ENCODE measurements at regions not wholly inside any gene's neighbourhood (a gene's known extent, or its start where the extent isn't known, plus 50 kb on each side); places are given as distances from the start of the nearest gene placed in this dataset.

DNA sequence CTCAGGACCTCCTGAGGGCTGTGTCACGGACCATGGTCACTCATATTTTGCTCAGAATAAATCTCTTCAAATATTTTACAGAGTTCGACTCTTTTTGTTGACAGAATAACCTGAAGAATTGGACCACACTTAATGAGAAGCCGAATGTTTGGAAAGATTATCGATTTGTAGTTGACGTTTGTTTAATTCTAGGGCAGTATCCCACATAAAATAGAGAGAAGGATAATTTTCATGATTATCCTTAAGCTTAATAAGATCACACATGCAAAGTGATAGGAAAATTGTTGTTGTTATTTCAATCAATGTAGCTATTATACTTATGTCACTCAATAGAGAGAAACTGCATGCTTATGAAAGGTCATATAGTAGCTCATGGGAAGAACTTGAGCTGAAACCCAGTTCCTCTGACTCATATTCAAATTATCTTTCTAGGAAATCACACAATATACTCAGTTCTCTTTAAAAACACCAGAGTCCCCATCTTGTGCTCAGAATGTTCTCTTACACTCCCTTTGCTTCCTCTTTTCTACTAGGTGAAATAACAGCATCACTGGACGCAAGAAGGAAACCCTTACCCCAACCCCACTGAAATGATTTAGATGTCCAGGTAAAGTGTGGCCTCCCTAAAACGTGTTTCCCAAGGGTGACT is 982.1 kb downstream of the TSN start:
- no peak for FAIRE-seq
- Histone ChIP-seq H2BK120ac (replicated peaks; ENCODE audit: low read depth, low read length) (no peak overlapping the region), H3K18ac (ENCODE audit: extremely low read depth, low read length) (no peak overlapping the region), H2BK12ac (ENCODE audit: low read depth, low read length) (no peak overlapping the region), H3K23ac (ENCODE audit: insufficient read length) (no peak overlapping the region), H3K9ac (replicated peaks in 1 of 4; ENCODE audit: extremely low read depth in 1 of 4, low read depth in 3 of 4, low read length in 3 of 4) (no peak overlapping the region), H3K79me1 (ENCODE audit: low read depth, low read length) (no peaks in the 10 kb centered on the region), H3K4me1 (replicated peaks in 1 of 4; ENCODE audit: control insufficient read depth in 3 of 4, insufficient read depth in 4 of 4, low read length in 3 of 4) (peaks cover 0 to 8% (median 5%) of the 10 kb centered on the region in 4 experiments; a peak in 3 of 7 replicates), H3K4me2 (ENCODE audit: insufficient read depth in 1 of 2, low read depth in 2 of 2, low read length in 2 of 2) (no peak overlapping the region), H4K20me1 (replicated peaks in 1 of 2; ENCODE audit: control insufficient read depth in 1 of 2, insufficient read depth in 2 of 2, low read length in 2 of 2) (no peaks in the 10 kb centered on the region), H4K91ac (replicated peaks; ENCODE audit: insufficient read length, low read length) (no peak overlapping the region), H3K4ac (replicated peaks; ENCODE audit: insufficient read length, low read depth, low read length) (no peak overlapping the region), H3K27ac (ENCODE audit: low read depth, low read length) (no peak overlapping the region), H2AK5ac (ENCODE audit: low read depth, low read length) (no peak overlapping the region), H2BK20ac (ENCODE audit: low read length) (no peak overlapping the region), H4K5ac (ENCODE audit: insufficient read length, low read depth, low read length) (no peak overlapping the region), H2BK5ac (ENCODE audit: low read depth, low read length) (no peak overlapping the region), H2BK15ac (ENCODE audit: low read length) (no peak overlapping the region), H4K8ac (ENCODE audit: extremely low read depth, insufficient read depth, low read length) (no peak overlapping the region), H3K36me3 (ENCODE audit: control insufficient read depth in 2 of 4, insufficient read depth in 4 of 4, low read length in 3 of 4) (no peaks in the 10 kb centered on the region; a peak in 1 of 8 replicates), H2AFZ (ENCODE audit: low read length) (no peak overlapping the region), H3K14ac (ENCODE audit: insufficient read length) (no peak overlapping the region), H3K23me2 (ENCODE audit: low read depth, low read length) (no peaks in the 10 kb centered on the region), H3K4me3 (ENCODE audit: extremely low read depth in 1 of 4, insufficient read depth in 2 of 4, low read depth in 3 of 4, low read length in 4 of 4) (no peak overlapping the region), H3K56ac (replicated peaks; ENCODE audit: insufficient read length, low read depth, low read length) (no peak overlapping the region), H3K27me3 (replicated peaks in 1 of 4; ENCODE audit: control insufficient read depth in 3 of 4, extremely low read depth in 1 of 4, insufficient read depth in 3 of 4, low read length in 3 of 4) (no peaks in the 10 kb centered on the region; a peak in 1 of 7 replicates), H3K9me3 (ENCODE audit: insufficient read depth in 2 of 2, low read depth in 1 of 2, low read length in 1 of 2) (peaks cover 0 to 4% of the 10 kb centered on the region in 2 experiments; a peak in 1 of 4 replicates), H3K79me2 (ENCODE audit: control insufficient read depth in 1 of 2, insufficient read depth in 2 of 2, low read length in 2 of 2) (no peaks in the 10 kb centered on the region)
- DNase-seq (ENCODE audit: low read depth in 1 of 2, low spot score in 2 of 2): no peak
- 91% methylated on average over 7 of the region's 7 CpGs; no CpG with 5 or more reads in 1 of the 2 experiments for WGBS, 2 experiments (ENCODE audit: extremely low coverage in 1 of 2, insufficient coverage in 1 of 2, insufficient read length in 1 of 2, insufficient replicate concordance in 2 of 2, low coverage in 1 of 2, low lambda C conversion rate in 2 of 2, missing lambda C conversion rate in 1 of 2)
- ChIA-PET POLR2A (ENCODE audit: partially characterized antibody) (no interaction called here), CTCF (ENCODE audit: partially characterized antibody) (no interaction called here)
- TF ChIP-seq CEBPB (IDR thresholded peaks at IDR 0.05; ENCODE audit: low read depth, low read length): no peak
